ENCODE measurements at regions not wholly inside any gene's neighbourhood (a gene's known extent, or its start where the extent isn't known, plus 50 kb on each side); places are given as distances from the start of the nearest gene placed in this dataset.

- H3K79me2 ChIP-seq (replicated peaks; ENCODE audit: insufficient read depth) = no peaks in the 10 kb centered on the region
- H3K27me3 Mint-ChIP-seq (ENCODE audit: insufficient read depth, low read depth, poor library complexity) = no peaks in the 10 kb centered on the region
- no peak overlapping the region for H2AFZ ChIP-seq
- no peak for DNase-seq (ENCODE audit: low spot score)
- no peaks in the 10 kb centered on the region for H3K9me3 Mint-ChIP-seq
- H3K36me3 Mint-ChIP-seq (ENCODE audit: low read depth) = no peaks in the 10 kb centered on the region
- H3K4me2 ChIP-seq = no peak overlapping the region
- H3K4me3 Mint-ChIP-seq = no peak overlapping the region
- H3K4me1 Mint-ChIP-seq = no peaks in the 10 kb centered on the region
- no peaks in the 10 kb centered on the region for H3K4me1 ChIP-seq (ENCODE audit: insufficient read depth)
- no peak overlapping the region for H3K4me3 ChIP-seq
- H4K20me1 ChIP-seq (replicated peaks; ENCODE audit: insufficient read depth) = no peaks in the 10 kb centered on the region
- H3K9me2 ChIP-seq (ENCODE audit: insufficient read depth) = no peaks in the 10 kb centered on the region
- H3K27me3 ChIP-seq (ENCODE audit: insufficient read depth) = no peaks in the 10 kb centered on the region
- ATAC-seq = no peak
- no peaks in the 10 kb centered on the region for H3F3A ChIP-seq (replicated peaks; ENCODE audit: low read depth)
- H3K27ac ChIP-seq (ENCODE audit: low read depth) = no peak overlapping the region
- no peak overlapping the region for H3K27ac Mint-ChIP-seq
- TF ChIP-seq ZNF462 (CRISPR knock-in tag; IDR thresholded peaks at IDR 0.05) = no peak
- TF ChIP-seq CREB1 (CRISPR knock-in tag; IDR thresholded peaks at IDR 0.05; ENCODE audit: low read depth) = no peak
- TF ChIP-seq REST (IDR thresholded peaks at IDR 0.05; ENCODE audit: unreplicated experiment) = no peak
- no peak for TF ChIP-seq EZH2 (IDR thresholded peaks at IDR 0.05; ENCODE audit: low read depth, unreplicated experiment)
- TF ChIP-seq STAT1 (IDR thresholded peaks at IDR 0.05; ENCODE audit: unreplicated experiment) = no peak
- TF ChIP-seq CTCF (conservative IDR thresholded peaks at IDR 0.05; ENCODE audit: low read depth in 2 of 2) = no peak
- no peak for TF ChIP-seq ZNF331 (CRISPR knock-in tag; IDR thresholded peaks at IDR 0.05; ENCODE audit: low read depth)
- TF ChIP-seq EZH2phosphoT487 (IDR thresholded peaks at IDR 0.05; ENCODE audit: unreplicated experiment) = no peak
- H3K36me3 ChIP-seq (ENCODE audit: insufficient read depth) = no peaks in the 10 kb centered on the region
Measured at GRCh38 chr5:17076272-17076671, 140.2 kb upstream of the MYO10 start.
